ENCODE measurements at regions not wholly inside any gene's neighbourhood (a gene's known extent, or its start where the extent isn't known, plus 50 kb on each side); places are given as distances from the start of the nearest gene placed in this dataset.
A peak's percentile ranks its signal among the peaks of the same experiment; 100 is the strongest.

- peaks cover 6% of the 10 kb centered on the region for H3K27me3 ChIP-seq
- no peak overlapping the region for H3K27ac ChIP-seq
- no peaks in the 10 kb centered on the region for H3K36me3 ChIP-seq
- no peaks in the 10 kb centered on the region for H3K4me1 ChIP-seq
- no peaks in the 10 kb centered on the region for H3K9me3 ChIP-seq
- TF ChIP-seq POLR2A (IDR thresholded peaks at IDR 0.05) (no peak), EP300 (IDR thresholded peaks at IDR 0.05) (no peak), CTCF (IDR thresholded peaks at IDR 0.05) (no peak), POLR2AphosphoS5 (IDR thresholded peaks at IDR 0.05) (no peak)
- WGBS, 2 donors (ENCODE audit: low coverage in 1 of 2), result 93 to 100% methylated on average over 5 to 6 of the region's 6 CpGs
- ATAC-seq, result no peak
- H3K4me3 ChIP-seq, result no peak overlapping the region
Observed at GRCh38 chr10:110445871-110446270, 51.8 kb upstream of the DUSP5 start.

- no peak overlapping the region for H3K4me3 ChIP-seq
- no peaks in the 10 kb centered on the region for H3K36me3 ChIP-seq
- 80 to 83% methylated on average over 1 of the region's 1 CpG for WGBS, 2 donors (ENCODE audit: low coverage in 1 of 2)
- H3K27ac ChIP-seq, result no peak overlapping the region
- no peaks in the 10 kb centered on the region for H3K9me3 ChIP-seq
- no peak for ATAC-seq
- H3K27me3 ChIP-seq, result peaks cover 6% of the 10 kb centered on the region
- TF ChIP-seq POLR2A (IDR thresholded peaks at IDR 0.05) (no peak), CTCF (IDR thresholded peaks at IDR 0.05) (no peak), EP300 (IDR thresholded peaks at IDR 0.05) (no peak), POLR2AphosphoS5 (IDR thresholded peaks at IDR 0.05) (no peak)
- no peaks in the 10 kb centered on the region for H3K4me1 ChIP-seq
Observed at GRCh38 chr10:110446277-110446676, 51.4 kb upstream of the DUSP5 start.

- TF ChIP-seq CTCF (IDR thresholded peaks at IDR 0.05), result no peak
- no peak for TF ChIP-seq POLR2A (IDR thresholded peaks at IDR 0.05)
- TF ChIP-seq EP300 (IDR thresholded peaks at IDR 0.05), result no peak
- no peak for TF ChIP-seq POLR2AphosphoS5 (IDR thresholded peaks at IDR 0.05)
- no peaks in the 10 kb centered on the region for H3K36me3 ChIP-seq
- 45 to 57% methylated on average over 2 to 4 of the region's 6 CpGs for WGBS, 2 donors (ENCODE audit: low coverage in 1 of 2)
- H3K4me3 ChIP-seq, result no peak overlapping the region
- ATAC-seq, result peak; percentile 39
- H3K27me3 ChIP-seq, result peaks cover 6% of the 10 kb centered on the region
- no peak overlapping the region for H3K27ac ChIP-seq
- H3K4me1 ChIP-seq, result no peaks in the 10 kb centered on the region
- no peaks in the 10 kb centered on the region for H3K9me3 ChIP-seq
Observed at GRCh38 chr10:110446954-110447608, 50.6 kb upstream of the DUSP5 start.

GRCh38 chr10:110447886-110448285 lies 49.8 kb upstream of the DUSP5 start:
- Histone ChIP-seq H3K4me3 (no peak overlapping the region), H3K4me1 (no peaks in the 10 kb centered on the region), H3K9me3 (no peaks in the 10 kb centered on the region), H3K36me3 (no peaks in the 10 kb centered on the region), H3K27me3 (peaks cover 6% of the 10 kb centered on the region), H3K27ac (no peak overlapping the region)
- TF ChIP-seq POLR2AphosphoS5 (IDR thresholded peaks at IDR 0.05), result no peak
- no peak for TF ChIP-seq CTCF (IDR thresholded peaks at IDR 0.05)
- no peak for TF ChIP-seq EP300 (IDR thresholded peaks at IDR 0.05)
- TF ChIP-seq POLR2A (IDR thresholded peaks at IDR 0.05), result no peak
- WGBS, 2 donors (ENCODE audit: low coverage in 1 of 2), result 88 to 100% methylated on average over 1 of the region's 1 CpG
- ATAC-seq, result no peak

All from gastroesophageal sphincter (tissue), 4 donors.